GM12878 (cell line): ENCODE measurements at regions not wholly inside any gene's neighbourhood (a gene's known extent, or its start where the extent isn't known, plus 50 kb on each side); places are given as distances from the start of the nearest gene placed in this dataset.

Source experiments
- ASH2L ChIP-seq: fragments of 300-600, 200-600 bp; sonication (generic); IDR thresholded peaks from 2 replicates; pipeline ENCODE4 v1.6.1; 2017; ENCODE audit warnings: low read depth, mild to moderate bottlenecking, borderline replicate concordance
- BCL3 ChIP-seq: IDR thresholded peaks from 2 replicates; pipeline ENCODE4 v1.6.1; 2011; ENCODE audit warnings: borderline replicate concordance, low read depth, mild to moderate bottlenecking, moderate library complexity, low read length; ENCODE audit not compliant: insufficient read depth, poor library complexity, severe bottlenecking
- CBFB ChIP-seq: IDR thresholded peaks from 2 replicates; pipeline ENCODE4 v1.6.1; 2016; ENCODE audit warnings: antibody characterized with exemption, low read depth
- CEBPB ChIP-seq, 2 experiments: fragments of 150-350 bp in 1 of 2; IDR thresholded peaks; 2 replicates each; pipeline ENCODE4 v1.6.1; 2012 to 2014; ENCODE audit warnings: low read depth in 2 of 2, low read length in 2 of 2, borderline replicate concordance in 1 of 2, inconsistent platforms in 1 of 2
- CHD2 ChIP-seq: IDR thresholded peaks from 2 replicates; pipeline ENCODE4 v1.6.1; 2011; ENCODE audit warnings: low read depth, low read length, improper control_type of control experiment, borderline replicate concordance
- FOS ChIP-seq: IDR thresholded peaks from 3 replicates; pipeline ENCODE4 v1.6.1; 2011; ENCODE audit warnings: borderline replicate concordance; ENCODE audit not compliant: insufficient read length; ENCODE audit errors: extremely low read depth
- GATAD2B ChIP-seq: fragments of 450-650 bp; conservative IDR thresholded peaks from 2 replicates; pipeline ENCODE4 v1.6.1; 2017; ENCODE audit warnings: low read depth, mild to moderate bottlenecking, moderate library complexity
- HCFC1 ChIP-seq: fragments of 150-350 bp; IDR thresholded peaks from 2 replicates; pipeline ENCODE4 v1.6.1; 2014; ENCODE audit warnings: low read length
- IRF3 ChIP-seq: fragments of 450-650 bp; IDR thresholded peaks from 2 replicates; pipeline ENCODE4 v1.6.1; 2014; ENCODE audit warnings: mild to moderate bottlenecking
- MTA3 ChIP-seq: IDR thresholded peaks from 2 replicates; pipeline ENCODE4 v1.6.1; 2012; ENCODE audit warnings: low read length, inconsistent platforms, borderline replicate concordance
- PAX8 ChIP-seq: fragments of 450-650 bp; IDR thresholded peaks from 2 replicates; pipeline ENCODE4 v1.6.1; 2017; ENCODE audit warnings: mild to moderate bottlenecking, moderate library complexity
- RCOR1 ChIP-seq: conservative IDR thresholded peaks from 2 replicates; pipeline ENCODE4 v1.6.1; 2012; ENCODE audit warnings: low read depth, low read length, improper control_type of control experiment
- SKIL ChIP-seq: fragments of 450-650 bp; IDR thresholded peaks from 2 replicates; pipeline ENCODE4 v1.6.1; 2017; ENCODE audit warnings: mild to moderate bottlenecking, low read depth, inconsistent platforms; ENCODE audit not compliant: poor library complexity, severe bottlenecking
- STAT3 ChIP-seq: IDR thresholded peaks from 2 replicates; pipeline ENCODE4 v1.6.1; 2011; ENCODE audit warnings: low read depth, low read length, improper control_type of control experiment
- TBL1XR1 ChIP-seq: IDR thresholded peaks from 2 replicates; pipeline ENCODE4 v1.6.1; 2012; ENCODE audit warnings: low read depth, low read length, improper control_type of control experiment
- TCF12 ChIP-seq: IDR thresholded peaks from 2 replicates; pipeline ENCODE4 v1.6.1; 2011; ENCODE audit warnings: low read depth, mild to moderate bottlenecking, low read length
- ZBED1 ChIP-seq: IDR thresholded peaks from 2 replicates; pipeline ENCODE4 v1.6.1; 2016; ENCODE audit warnings: borderline replicate concordance
- ZBTB33 ChIP-seq: fragments of 450-650 bp; IDR thresholded peaks from 2 replicates; pipeline ENCODE4 v1.6.1; 2017; ENCODE audit warnings: mild to moderate bottlenecking
- ZNF24 ChIP-seq: fragments of 450-650 bp; IDR thresholded peaks from 2 replicates; pipeline ENCODE4 v1.6.1; 2017; ENCODE audit warnings: antibody characterized with exemption, mild to moderate bottlenecking
- ZNF384 ChIP-seq: IDR thresholded peaks from 2 replicates; pipeline ENCODE4 v1.6.1; 2012; ENCODE audit warnings: low read depth, mild to moderate bottlenecking, low read length, improper control_type of control experiment, borderline replicate concordance
- ZNF622 ChIP-seq: fragments of 450-650 bp; IDR thresholded peaks from 2 replicates; pipeline ENCODE4 v1.6.1; 2017; ENCODE audit warnings: mild to moderate bottlenecking, inconsistent platforms
- ZSCAN29 ChIP-seq: fragments of 450-650 bp; IDR thresholded peaks from 2 replicates; pipeline ENCODE4 v1.6.1; 2017; ENCODE audit warnings: mild to moderate bottlenecking, moderate library complexity

- peak; percentile 84; the same call in 1 of the 2 replicates for TF ChIP-seq MTA3
- TF ChIP-seq ZNF24: peak; percentile 87
- TF ChIP-seq IRF3: no peak
- TF ChIP-seq BCL3: peak; percentile 56
- TF ChIP-seq ZSCAN29: no peak
- TF ChIP-seq GATAD2B: no peak; the same call in 1 of the 2 replicates
- TF ChIP-seq CBFB: peak; percentile 37; the same call in 1 of the 2 replicates
- peak; percentile 71; the same call in 1 of the 2 replicates for TF ChIP-seq TBL1XR1
- 0 out of 2 replicates have a peak, but pooled peaks have one; percentile 26 for TF ChIP-seq RCOR1
- peak; percentile 70; the same call in 1 of the 2 replicates for TF ChIP-seq CHD2
- 0 out of 2 replicates have a peak, but pooled peaks have one; percentile 39 for TF ChIP-seq TCF12
- no peak for TF ChIP-seq PAX8
- TF ChIP-seq ZNF384: peak; percentile 98
- TF ChIP-seq HCFC1: no peak
- no peak for TF ChIP-seq ZNF622
- peak; percentile 89 for TF ChIP-seq SKIL
- 0 out of 2 replicates have a peak, but pooled peaks have one; percentile 56 for TF ChIP-seq STAT3
- TF ChIP-seq FOS: no peak
- TF ChIP-seq ZBED1: peak; percentile 92; the same call in 1 of the 2 replicates
- TF ChIP-seq CEBPB (IDR thresholded peaks at IDR 0.05; ENCODE audit: borderline replicate concordance in 1 of 2, low read depth in 2 of 2, low read length in 2 of 2): 0 out of 4 replicates have a peak, but pooled peaks of 1 of the 2 experiments have one; percentile 88
- 0 out of 2 replicates have a peak, but pooled peaks have one; percentile 52 for TF ChIP-seq ZBTB33
- TF ChIP-seq ASH2L: no peak
These were observed 280.7 kb upstream of the HNRNPA3 start (continued) for GRCh38 chr2:176931588-176932563.
